ENCODE measurements at regions not wholly inside any gene's neighbourhood (a gene's known extent, or its start where the extent isn't known, plus 50 kb on each side); places are given as distances from the start of the nearest gene placed in this dataset.

- Histone ChIP-seq H3K4me3 (no peak overlapping the region), H3K27ac (ENCODE audit: low read depth in 1 of 2, low read length in 1 of 2) (no peak overlapping the region), H3K36me3 (ENCODE audit: control insufficient read depth in 4 of 4, insufficient read depth in 4 of 4, low read length in 4 of 4) (no peaks in the 10 kb centered on the region), H3K9ac (ENCODE audit: insufficient read depth in 1 of 2, low read length in 2 of 2) (no peak overlapping the region), H3K27me3 (ENCODE audit: control insufficient read depth in 3 of 3, insufficient read depth in 3 of 3, low read length in 2 of 3) (no peaks in the 10 kb centered on the region), H3K4me1 (ENCODE audit: control insufficient read depth in 5 of 5, insufficient read depth in 5 of 5, low read length in 5 of 5) (no peaks in the 10 kb centered on the region), H3K9me3 (ENCODE audit: control insufficient read depth in 4 of 4, insufficient read depth in 3 of 4, low read length in 3 of 4) (peaks cover 0 to 5% (median 2%) of the 10 kb centered on the region in 4 donors)
- ATAC-seq (ENCODE audit: insufficient read depth, low FRiP score) (no peak), DNase-seq (no peak)
- TF ChIP-seq, protein P1, sequence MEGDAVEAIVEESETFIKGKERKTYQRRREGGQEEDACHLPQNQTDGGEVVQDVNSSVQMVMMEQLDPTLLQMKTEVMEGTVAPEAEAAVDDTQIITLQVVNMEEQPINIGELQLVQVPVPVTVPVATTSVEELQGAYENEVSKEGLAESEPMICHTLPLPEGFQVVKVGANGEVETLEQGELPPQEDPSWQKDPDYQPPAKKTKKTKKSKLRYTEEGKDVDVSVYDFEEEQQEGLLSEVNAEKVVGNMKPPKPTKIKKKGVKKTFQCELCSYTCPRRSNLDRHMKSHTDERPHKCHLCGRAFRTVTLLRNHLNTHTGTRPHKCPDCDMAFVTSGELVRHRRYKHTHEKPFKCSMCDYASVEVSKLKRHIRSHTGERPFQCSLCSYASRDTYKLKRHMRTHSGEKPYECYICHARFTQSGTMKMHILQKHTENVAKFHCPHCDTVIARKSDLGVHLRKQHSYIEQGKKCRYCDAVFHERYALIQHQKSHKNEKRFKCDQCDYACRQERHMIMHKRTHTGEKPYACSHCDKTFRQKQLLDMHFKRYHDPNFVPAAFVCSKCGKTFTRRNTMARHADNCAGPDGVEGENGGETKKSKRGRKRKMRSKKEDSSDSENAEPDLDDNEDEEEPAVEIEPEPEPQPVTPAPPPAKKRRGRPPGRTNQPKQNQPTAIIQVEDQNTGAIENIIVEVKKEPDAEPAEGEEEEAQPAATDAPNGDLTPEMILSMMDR (IDR thresholded peaks at IDR 0.05; ENCODE audit: control extremely low read depth, extremely low read depth): no peak
Observed at GRCh38 chr5:17930346-17930745, 296.1 kb downstream of the TAF11L14 start.

- H3K4me3 ChIP-seq: no peak overlapping the region
- no peaks in the 10 kb centered on the region for H3K4me1 ChIP-seq (ENCODE audit: control insufficient read depth in 5 of 5, insufficient read depth in 5 of 5, low read length in 5 of 5)
- peaks cover 0 to 5% (median under 1%) of the 10 kb centered on the region in 4 donors for H3K9me3 ChIP-seq (ENCODE audit: control insufficient read depth in 4 of 4, insufficient read depth in 3 of 4, low read length in 3 of 4)
- H3K9ac ChIP-seq (ENCODE audit: insufficient read depth in 1 of 2, low read length in 2 of 2): no peak overlapping the region
- no peak for ATAC-seq (ENCODE audit: insufficient read depth, low FRiP score)
- no peaks in the 10 kb centered on the region for H3K27me3 ChIP-seq (ENCODE audit: control insufficient read depth in 3 of 3, insufficient read depth in 3 of 3, low read length in 2 of 3)
- TF ChIP-seq, protein P1 (IDR thresholded peaks at IDR 0.05; ENCODE audit: control extremely low read depth, extremely low read depth): no peak
- no peak for DNase-seq
- no peak overlapping the region for H3K27ac ChIP-seq (ENCODE audit: low read depth in 1 of 2, low read length in 1 of 2)
- H3K36me3 ChIP-seq (ENCODE audit: control insufficient read depth in 4 of 4, insufficient read depth in 4 of 4, low read length in 4 of 4): no peaks in the 10 kb centered on the region
- 74 to 88% methylated on average over 3 of the region's 3 CpGs for WGBS, 2 donors
Observed at GRCh38 chr5:17944046-17944445, 309.8 kb downstream of the TAF11L14 start.

DNA sequence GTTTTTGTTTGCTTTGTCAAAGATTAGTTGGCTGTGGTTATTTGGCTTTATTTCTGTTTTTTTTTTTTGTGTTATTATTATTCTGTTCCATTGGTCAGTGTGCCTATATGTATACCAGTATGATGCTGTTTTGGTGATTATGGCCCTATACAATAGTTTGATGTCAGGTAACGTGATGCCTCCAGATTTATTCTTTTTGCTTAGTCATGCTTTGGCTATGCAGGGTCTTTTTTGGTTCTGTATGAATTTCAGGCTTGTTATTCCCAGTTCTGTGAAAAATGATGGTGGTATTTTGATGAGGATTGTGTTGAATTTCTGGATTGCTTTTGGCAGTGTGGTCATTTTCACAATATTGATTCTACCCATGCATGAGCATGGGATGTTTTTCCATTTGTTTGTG is 312.8 kb downstream of the TAF11L14 start:
- peaks cover 0 to 5% (median under 1%) of the 10 kb centered on the region in 4 donors for H3K9me3 ChIP-seq (ENCODE audit: control insufficient read depth in 4 of 4, insufficient read depth in 3 of 4, low read length in 3 of 4)
- no peaks in the 10 kb centered on the region for H3K27me3 ChIP-seq (ENCODE audit: control insufficient read depth in 3 of 3, insufficient read depth in 3 of 3, low read length in 2 of 3)
- no peak overlapping the region for H3K9ac ChIP-seq (ENCODE audit: insufficient read depth in 1 of 2, low read length in 2 of 2)
- WGBS, 2 donors: 78 to 91% methylated on average over 1 of the region's 1 CpG
- ATAC-seq (ENCODE audit: insufficient read depth, low FRiP score) (no peak), DNase-seq (no peak)
- TF ChIP-seq, protein P1 (IDR thresholded peaks at IDR 0.05; ENCODE audit: control extremely low read depth, extremely low read depth): no peak
- H3K4me3 ChIP-seq: no peak overlapping the region
- H3K27ac ChIP-seq (ENCODE audit: low read depth in 1 of 2, low read length in 1 of 2): no peak overlapping the region
- H3K36me3 ChIP-seq (ENCODE audit: control insufficient read depth in 4 of 4, insufficient read depth in 4 of 4, low read length in 4 of 4): no peaks in the 10 kb centered on the region
- H3K4me1 ChIP-seq (ENCODE audit: control insufficient read depth in 5 of 5, insufficient read depth in 5 of 5, low read length in 5 of 5): no peaks in the 10 kb centered on the region
